Neuronal stem cell (in vitro differentiated cells): ENCODE measurements at regions not wholly inside any gene's neighbourhood (a gene's known extent, or its start where the extent isn't known, plus 50 kb on each side); places are given as distances from the start of the nearest gene placed in this dataset.

ENCODE experiments used
- DNase-seq: peaks from one replicate; pipeline ENCODE4 v3.0.0-alpha.2; 2013; ENCODE audit warnings: low spot score
- H2AFZ ChIP-seq: one replicate; pipeline ENCODE4 v1.6.1; 2013; ENCODE audit warnings: mild to moderate bottlenecking, low read length, inconsistent platforms
- H2AK5ac ChIP-seq: 2 replicates; pipeline ENCODE4 v1.6.1; 2013; ENCODE audit warnings: low read depth, mild to moderate bottlenecking, inconsistent platforms, low read length, moderate library complexity, mixed read lengths
- H2BK120ac ChIP-seq: 2 replicates; pipeline ENCODE4 v1.6.1; 2013; ENCODE audit warnings: low read depth, mild to moderate bottlenecking, inconsistent platforms, low read length, moderate library complexity, mixed read lengths
- H2BK12ac ChIP-seq: one replicate; pipeline ENCODE4 v1.6.1; 2013; ENCODE audit warnings: low read length, inconsistent platforms
- H2BK15ac ChIP-seq: 2 replicates; pipeline ENCODE4 v1.6.1; 2013; ENCODE audit warnings: mild to moderate bottlenecking, low read length, inconsistent platforms, mixed read lengths
- H2BK5ac ChIP-seq: one replicate; pipeline ENCODE4 v1.6.1; 2013; ENCODE audit warnings: inconsistent platforms, mild to moderate bottlenecking, low read length, moderate library complexity
- H3K14ac ChIP-seq: one replicate; pipeline ENCODE4 v1.6.1; 2013; ENCODE audit warnings: low read length, inconsistent platforms
- H3K18ac ChIP-seq: 2 replicates; pipeline ENCODE4 v1.6.1; 2013; ENCODE audit warnings: low read length, inconsistent platforms
- H3K23ac ChIP-seq: 2 replicates; pipeline ENCODE4 v1.6.1; 2013; ENCODE audit warnings: low read depth, mild to moderate bottlenecking, mixed read lengths, low read length, inconsistent platforms; ENCODE audit not compliant: poor library complexity
- H3K27ac ChIP-seq: replicated peaks from 3 replicates; pipeline ENCODE4 v1.5.1; 2013; ENCODE audit warnings: low read length, inconsistent platforms
- H3K27me3 ChIP-seq, 3 experiments: 2 replicates each; pipeline ENCODE4 v1.6.1; 2013; ENCODE audit warnings: low read length in 3 of 3, mild to moderate bottlenecking in 2 of 3, inconsistent platforms in 1 of 3, low read depth in 1 of 3, mixed read lengths in 1 of 3, moderate library complexity in 1 of 3; ENCODE audit not compliant: control insufficient read depth in 3 of 3, insufficient read depth in 3 of 3
- H3K36me3 ChIP-seq, 2 donors: replicated peaks in 1 of 2; 2 replicates each; pipeline ENCODE4 v1.6.1; 2013; ENCODE audit warnings: low read length in 2 of 2; ENCODE audit not compliant: control insufficient read depth in 2 of 2, insufficient read depth in 2 of 2
- H3K4ac ChIP-seq: 2 replicates; pipeline ENCODE4 v1.6.1; 2013; ENCODE audit warnings: inconsistent platforms, mild to moderate bottlenecking, low read length, moderate library complexity
- H3K4me1 ChIP-seq, 2 donors: 1 replicate in 1 of 2; 2 replicates in 1 of 2; pipeline ENCODE4 v1.6.1; 2013; ENCODE audit warnings: low read length in 2 of 2, low read depth in 1 of 2; ENCODE audit not compliant: control insufficient read depth in 2 of 2, insufficient read depth in 1 of 2
- H3K4me2 ChIP-seq: one replicate; pipeline ENCODE4 v1.6.1; 2013; ENCODE audit warnings: mild to moderate bottlenecking, low read length, inconsistent platforms; ENCODE audit not compliant: insufficient read depth, poor library complexity, severe bottlenecking
- H3K4me3 ChIP-seq, 2 donors: 2 replicates each; pipeline ENCODE4 v1.5.1; 2013; ENCODE audit warnings: low read length in 2 of 2, mild to moderate bottlenecking in 2 of 2, inconsistent platforms in 1 of 2, moderate library complexity in 1 of 2
- H3K79me1 ChIP-seq: one replicate; pipeline ENCODE4 v1.6.1; 2013; ENCODE audit warnings: low read depth, mild to moderate bottlenecking, inconsistent platforms, low read length, moderate library complexity
- H3K9ac ChIP-seq: one replicate; pipeline ENCODE4 v1.6.1; 2013; ENCODE audit warnings: mild to moderate bottlenecking, low read depth, low read length, inconsistent platforms; ENCODE audit not compliant: poor library complexity
- H3K9me3 ChIP-seq, 2 donors: replicated peaks in 1 of 2; 2 replicates each; pipeline versions ENCODE3 to v1.6.1; 2013; ENCODE audit warnings: low read length in 2 of 2, mild to moderate bottlenecking in 2 of 2, inconsistent platforms in 1 of 2, low read depth in 1 of 2, mixed read lengths in 1 of 2, moderate library complexity in 1 of 2; ENCODE audit not compliant: control insufficient read depth in 2 of 2, insufficient read depth in 1 of 2
- H4K8ac ChIP-seq: one replicate; pipeline ENCODE4 v1.6.1; 2013; ENCODE audit warnings: low read depth, mild to moderate bottlenecking, inconsistent platforms, low read length, moderate library complexity
- H4K91ac ChIP-seq: one replicate; pipeline ENCODE4 v1.6.1; 2013; ENCODE audit warnings: low read length, low read depth, mild to moderate bottlenecking, inconsistent platforms; ENCODE audit not compliant: poor library complexity
- WGBS, 2 donors: extraction: QIAGEN DNeasy Blood & Tissue Kit; methylation state at CpG; one replicate each; pipeline ENCODE4 v1.1.7; 2013; ENCODE audit warnings: missing lambda C conversion rate in 2 of 2, mixed read lengths in 1 of 2; ENCODE audit not compliant: insufficient read length in 2 of 2, insufficient replicate concordance in 1 of 2; ENCODE audit errors: extremely low coverage in 2 of 2; 5-methylcytosine and 5-hydroxymethylcytosine counted together

DNA sequence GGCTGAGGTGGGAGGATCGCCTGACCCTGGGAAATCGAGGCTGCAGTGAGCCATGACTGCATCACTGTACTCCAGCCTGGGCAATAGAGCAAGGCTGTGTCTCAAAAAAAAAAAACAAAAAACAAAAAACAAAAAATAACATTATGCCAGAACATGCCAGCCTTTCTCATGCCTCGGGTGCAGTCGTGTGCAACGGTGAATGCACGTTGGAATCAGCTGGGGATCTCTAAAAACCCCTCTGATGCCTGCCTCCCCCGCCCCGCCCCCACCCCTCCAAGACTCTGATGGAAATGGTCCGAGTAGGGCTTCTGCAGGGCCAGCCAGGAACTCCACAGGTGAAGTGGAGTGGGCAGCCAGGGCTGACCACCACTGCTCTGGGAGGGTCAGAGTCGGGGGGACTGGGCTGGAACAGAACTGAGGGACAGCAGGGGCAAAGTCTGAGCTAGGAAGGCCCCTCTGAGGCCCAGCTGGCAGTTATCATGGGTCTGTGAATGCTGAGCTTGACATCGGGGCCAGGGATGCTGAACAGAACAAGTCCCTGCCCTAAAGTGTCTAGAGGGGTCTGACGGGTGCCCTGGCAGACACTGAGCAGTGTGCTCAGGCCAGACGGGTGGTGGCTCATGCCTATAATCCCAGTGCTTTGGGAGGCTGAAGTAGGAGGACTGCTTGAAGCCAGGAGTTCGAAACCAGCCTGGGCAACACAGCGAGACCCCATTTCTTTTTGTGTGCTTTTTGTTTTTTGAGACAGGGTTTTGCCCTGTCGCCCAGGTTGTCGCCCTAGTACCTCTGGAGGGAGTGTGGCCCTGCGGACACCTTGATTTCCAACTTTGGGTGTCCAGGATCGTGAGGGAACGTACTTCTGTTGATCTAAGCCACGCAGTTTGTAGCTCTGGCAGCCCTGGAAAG lies 193.4 kb upstream of the GSE1 start:
- no peak overlapping the region for H3K23ac ChIP-seq
- H4K8ac ChIP-seq, result no peak overlapping the region
- no peak overlapping the region for H3K9ac ChIP-seq
- no peak overlapping the region for H2BK12ac ChIP-seq
- H2BK120ac ChIP-seq, result no peak overlapping the region
- no peak overlapping the region for H3K4me2 ChIP-seq
- H3K27ac ChIP-seq, result no peak overlapping the region
- DNase-seq, result no peak
- WGBS, 2 donors, result no CpG with 5 or more reads among the region's 21 CpGs
- no peak overlapping the region for H3K4ac ChIP-seq
- H3K36me3 ChIP-seq, result no peaks in the 10 kb centered on the region
- no peak overlapping the region for H2AFZ ChIP-seq
- no peaks in the 10 kb centered on the region for H3K79me1 ChIP-seq
- no peaks in the 10 kb centered on the region for H3K9me3 ChIP-seq
- H3K4me3 ChIP-seq, result no peak overlapping the region
- H3K27me3 ChIP-seq, result peaks cover 0 to 9% (median 2%) of the 10 kb centered on the region in 3 experiments
- peak overlapping the region; percentile 67 for H3K18ac ChIP-seq
- H2AK5ac ChIP-seq, result no peak overlapping the region
- H3K4me1 ChIP-seq, result peaks cover 8 to 32% of the 10 kb centered on the region in 2 donors
- no peak overlapping the region for H2BK5ac ChIP-seq
- no peak overlapping the region for H2BK15ac ChIP-seq
- H4K91ac ChIP-seq, result no peak overlapping the region
- H3K14ac ChIP-seq, result no peak overlapping the region

DNA sequence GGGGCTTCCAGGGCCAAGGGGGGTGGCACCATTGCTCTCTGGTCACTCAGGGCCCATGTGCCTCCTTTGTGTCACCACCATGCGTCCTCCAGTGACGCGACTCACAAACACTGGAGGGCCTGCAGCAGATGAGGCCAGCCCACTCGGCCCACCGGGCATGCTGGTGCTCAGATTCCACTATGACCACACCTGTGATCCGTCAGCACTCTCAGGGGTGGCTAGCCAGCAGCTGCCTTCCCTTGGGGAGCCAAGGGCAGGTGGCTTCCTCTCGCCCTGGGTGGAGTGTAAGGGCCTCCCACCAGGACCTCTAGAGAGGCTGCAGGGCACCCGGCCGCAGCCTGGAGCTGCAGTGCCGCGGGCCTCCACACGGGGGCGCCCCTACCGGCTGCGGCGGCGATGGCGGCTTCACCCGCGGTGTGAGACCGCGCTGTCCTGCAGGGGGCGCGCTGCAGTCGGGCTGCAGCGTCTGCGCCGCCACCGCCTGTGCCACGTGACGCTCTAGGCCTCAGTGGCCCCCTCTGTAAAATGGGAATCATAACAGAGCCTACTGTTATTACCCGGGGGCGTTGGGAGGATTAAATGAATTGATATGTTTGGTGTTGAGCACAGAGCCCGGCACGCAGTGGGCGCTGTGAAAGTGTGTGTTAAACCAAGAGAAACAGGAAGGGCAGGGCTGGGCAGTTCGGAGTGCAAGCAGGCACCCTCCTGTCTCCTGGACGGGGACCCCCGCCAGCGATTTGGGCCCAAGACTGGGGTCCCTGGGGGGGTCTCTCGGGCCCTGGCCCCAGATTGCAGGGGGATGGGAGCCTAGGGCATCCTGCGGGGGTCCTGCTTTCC lies 192.4 kb upstream of the GSE1 start:
- H2BK12ac ChIP-seq, result peak overlapping the region; percentile 24
- peaks cover 8 to 31% of the 10 kb centered on the region in 2 donors for H3K4me1 ChIP-seq
- peak overlapping the region; percentile 91 for H3K18ac ChIP-seq
- no CpG with 5 or more reads among the region's 42 CpGs for WGBS, 2 donors
- H2AFZ ChIP-seq, result no peak overlapping the region
- H3K4me3 ChIP-seq, result no peak overlapping the region
- H3K4me2 ChIP-seq, result no peak overlapping the region
- H3K23ac ChIP-seq, result peak overlapping the region; percentile 80
- H3K4ac ChIP-seq, result no peak overlapping the region
- no peak overlapping the region for H2BK5ac ChIP-seq
- H3K9ac ChIP-seq, result peak overlapping the region; percentile 51
- H3K9me3 ChIP-seq, result no peaks in the 10 kb centered on the region
- H3K14ac ChIP-seq, result no peak overlapping the region
- H3K27me3 ChIP-seq, result peaks cover 0 to 9% (median 2%) of the 10 kb centered on the region in 3 experiments
- DNase-seq, result peak; percentile 44
- H3K36me3 ChIP-seq, result no peaks in the 10 kb centered on the region
- peak overlapping the region; percentile 90 for H2BK15ac ChIP-seq
- peak overlapping the region; percentile 96 for H2AK5ac ChIP-seq
- H2BK120ac ChIP-seq, result no peak overlapping the region
- H3K27ac ChIP-seq, result no peak overlapping the region
- no peak overlapping the region for H4K91ac ChIP-seq
- no peaks in the 10 kb centered on the region for H3K79me1 ChIP-seq
- peak overlapping the region; percentile 29 for H4K8ac ChIP-seq

DNA sequence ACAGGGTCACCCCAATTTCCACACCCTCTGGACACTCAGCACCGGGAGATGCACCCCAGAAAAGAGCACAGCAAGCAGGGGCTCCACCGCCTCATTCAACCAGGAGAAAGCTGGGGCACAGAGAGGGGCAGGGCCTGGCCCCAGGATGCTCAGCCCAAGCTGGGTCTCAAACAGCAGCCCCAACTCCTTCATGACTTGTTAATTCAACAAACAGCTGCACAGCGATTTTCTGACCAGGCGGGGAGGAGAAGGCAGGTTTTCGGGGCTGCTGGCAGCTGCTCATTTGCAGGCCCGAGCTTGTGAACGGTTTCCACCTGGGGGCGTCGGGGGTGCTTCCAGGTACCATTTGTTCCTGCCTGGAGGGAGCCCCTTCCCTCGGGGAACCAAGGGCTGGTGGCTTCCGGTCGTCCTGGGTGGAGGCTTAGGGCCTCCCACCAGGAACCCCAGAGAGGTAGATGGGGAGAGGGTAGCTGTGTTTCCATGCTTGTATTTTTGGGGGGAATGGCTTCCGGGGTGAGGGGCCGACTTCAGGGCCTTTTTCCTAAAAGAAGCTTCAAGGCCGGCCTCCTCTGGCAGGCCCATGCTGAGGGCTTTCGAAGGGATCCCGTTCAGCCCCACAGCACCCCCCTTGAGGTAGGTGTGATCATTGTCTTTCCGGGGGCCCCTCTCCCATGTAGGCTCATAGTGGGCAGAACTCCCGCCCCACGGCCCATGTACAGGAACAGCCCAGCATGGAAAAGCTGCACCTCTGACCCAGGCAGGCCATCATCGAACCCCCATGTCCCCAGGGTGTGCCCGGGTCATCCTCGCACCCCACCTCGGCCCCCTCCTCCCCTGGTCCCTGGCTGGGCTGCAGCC lies 191.6 kb upstream of the GSE1 start:
- Histone ChIP-seq H3K36me3 (no peaks in the 10 kb centered on the region), H3K4me2 (no peak overlapping the region), H2BK15ac (no peak overlapping the region), H4K91ac (no peak overlapping the region), H2BK120ac (no peak overlapping the region), H3K4me1 (peaks cover 8 to 31% of the 10 kb centered on the region in 2 donors), H2AFZ (no peak overlapping the region), H3K9ac (no peak overlapping the region), H4K8ac (no peak overlapping the region), H3K14ac (peak overlapping the region; percentile 72), H3K4ac (no peak overlapping the region), H2BK5ac (peak overlapping the region; percentile 22), H3K9me3 (no peaks in the 10 kb centered on the region), H3K79me1 (no peaks in the 10 kb centered on the region), H3K27me3 (peaks cover 0 to 9% (median 2%) of the 10 kb centered on the region in 3 experiments), H3K27ac (no peak overlapping the region), H2BK12ac (no peak overlapping the region), H3K23ac (no peak overlapping the region), H3K4me3 (no peak overlapping the region), H2AK5ac (peak overlapping the region; percentile 80), H3K18ac (peak overlapping the region; percentile 81)
- no peak for DNase-seq
- WGBS, 2 donors, result no CpG with 5 or more reads among the region's 24 CpGs
